ENCODE measurements at regions not wholly inside any gene's neighbourhood (a gene's known extent, or its start where the extent isn't known, plus 50 kb on each side); places are given as distances from the start of the nearest gene placed in this dataset.

GRCh38 chr6:26223650-26224546 lies 136.7 kb downstream of the HFE start:
- TF ChIP-seq CTCF (IDR thresholded peaks at IDR 0.05) (no peak), EZH2 (IDR thresholded peaks at IDR 0.05; ENCODE audit: borderline replicate concordance, insufficient read depth, low read depth, low read length, poor library complexity, severe bottlenecking) (no peak)
- no peak overlapping the region for H3K27ac Mint-ChIP-seq
- CTCF ChIA-PET = interaction anchor here (1.0 to 3.6 kb wide), 8 partner anchors 10 to 28 kb away, joined by 3 to 21 read pairs (median 3); a partner anchor contains a TSS
- Histone ChIP-seq H2AFZ (ENCODE audit: insufficient read depth, low read depth, low read length, poor library complexity, severe bottlenecking) (peak overlapping the region; percentile 82), H3K4me2 (replicated peaks; ENCODE audit: low read depth, low read length, poor library complexity, severe bottlenecking) (peak overlapping the region; percentile 77), H3K4me3 (ENCODE audit: control extremely low read depth in 1 of 5, extremely low read depth in 1 of 5, insufficient read depth in 1 of 5, low read depth in 2 of 5, low read length in 4 of 5) (peak overlapping the region; percentile 56 to 97 (median 75)), H3K4me1 (ENCODE audit: control insufficient read depth in 2 of 2, insufficient read depth in 2 of 2, low read length in 2 of 2) (peaks cover 4 to 14% of the 10 kb centered on the region in 2 donors), H3K9ac (ENCODE audit: low read length) (peak overlapping the region; percentile 81), H3K27ac (ENCODE audit: low read length in 2 of 2) (peak overlapping the region; percentile 85 to 95), H3K79me2 (ENCODE audit: control insufficient read depth, insufficient read depth, low read length) (no peaks in the 10 kb centered on the region), H3K9me3 (ENCODE audit: control extremely low read depth in 1 of 3, control insufficient read depth in 2 of 3, insufficient read depth in 1 of 3, low read length in 2 of 3) (peaks cover 0 to 13% (median 10%) of the 10 kb centered on the region in 3 donors), H3K36me3 (replicated peaks in 1 of 2; ENCODE audit: control extremely low read depth in 1 of 2, control insufficient read depth in 1 of 2, extremely low read depth in 1 of 2, insufficient read depth in 2 of 2, low read length in 1 of 2) (peaks cover 0 to 6% of the 10 kb centered on the region in 2 experiments), H3K27me3 (replicated peaks in 1 of 4; ENCODE audit: control extremely low read depth in 1 of 4, control insufficient read depth in 3 of 4, insufficient read depth in 4 of 4, low read length in 3 of 4) (no peaks in the 10 kb centered on the region), H4K20me1 (ENCODE audit: control insufficient read depth, insufficient read depth, low read length, poor library complexity, severe bottlenecking) (no peaks in the 10 kb centered on the region)
- DNase-seq = peak; percentile 81
- H3K4me1 Mint-ChIP-seq = peaks cover 8% of the 10 kb centered on the region
- intact Hi-C loops (cut with micrococcal nuclease) = loop anchor here (1.0 to 2.0 kb wide), 2 partner anchors 9 to 17 kb away; no protein-coding TSS in a partner anchor
- no peaks in the 10 kb centered on the region for H3K9me3 Mint-ChIP-seq (ENCODE audit: insufficient read depth)
- 0% methylated on average over 4 of the region's 26 CpGs for WGBS (ENCODE audit: insufficient coverage)
- H3K27me3 Mint-ChIP-seq = no peaks in the 10 kb centered on the region
- POLR2A ChIA-PET = interaction anchor here (0.6 to 6.4 kb wide), 13 partner anchors 8 to 1669 kb away, joined by 3 to 76 read pairs (median 6); a partner anchor contains a TSS
- ATAC-seq (ENCODE audit: low read depth) = peak; percentile 87
- H3K4me3 Mint-ChIP-seq = no peak overlapping the region

All from B cell (primary cell).